OCI-LY1 (cell line): ENCODE measurements at regions not wholly inside any gene's neighbourhood (a gene's known extent, or its start where the extent isn't known, plus 50 kb on each side); places are given as distances from the start of the nearest gene placed in this dataset.

Experiments used
- H2AFZ ChIP-seq: fragments of 200-600 bp; sonication (generic), shearing (Covaris generic); 2 replicates; pipeline ENCODE4 v1.6.0; 2014; ENCODE audit warnings: antibody characterized with exemption, mild to moderate bottlenecking, low read length
- H3F3A ChIP-seq: fragments of 200-600 bp; sonication (generic), shearing (Covaris generic); 2 replicates; pipeline ENCODE4 v1.6.0; 2014; ENCODE audit warnings: mild to moderate bottlenecking, antibody characterized with exemption, low read length, moderate library complexity; ENCODE audit not compliant: insufficient read depth
- H3K27ac ChIP-seq: fragments of 200-600 bp; sonication (generic); 2 replicates; pipeline ENCODE4 v1.5.1; 2014; ENCODE audit warnings: low read length, mixed run types, mild to moderate bottlenecking, low read depth; ENCODE audit not compliant: poor library complexity, severe bottlenecking
- H3K27me3 ChIP-seq: fragments of 200-600 bp; sonication (generic); 2 replicates; pipeline ENCODE4 v1.6.0; 2014; ENCODE audit warnings: antibody characterized with exemption, mild to moderate bottlenecking, low read length, moderate library complexity; ENCODE audit not compliant: insufficient read depth
- H3K36me3 ChIP-seq: fragments of 200-600 bp; sonication (generic); 2 replicates; pipeline ENCODE4 v1.6.1; 2014; ENCODE audit warnings: mild to moderate bottlenecking, antibody characterized with exemption, low read length, moderate library complexity, mixed read lengths; ENCODE audit not compliant: insufficient read depth
- H3K4me1 ChIP-seq: fragments of 200-600 bp; sonication (generic); 2 replicates; pipeline ENCODE4 v1.5.1; 2014; ENCODE audit warnings: mild to moderate bottlenecking, low read length, moderate library complexity; ENCODE audit not compliant: insufficient read depth, severe bottlenecking
- H3K4me2 ChIP-seq: fragments of 200-600 bp; sonication (generic), shearing (Covaris generic); 2 replicates; pipeline ENCODE4 v1.6.1; 2014; ENCODE audit warnings: low read length
- H3K4me3 ChIP-seq: fragments of 200-600 bp; sonication (generic); 2 replicates; pipeline ENCODE4 v1.5.1; 2014; ENCODE audit warnings: low read length, low read depth, mild to moderate bottlenecking, mixed read lengths; ENCODE audit not compliant: poor library complexity, severe bottlenecking
- H3K79me2 ChIP-seq: fragments of 200-600 bp; shearing (Covaris generic); 2 replicates; pipeline ENCODE4 v1.6.1; 2016; ENCODE audit warnings: mixed run types, low read length, mixed read lengths; ENCODE audit not compliant: insufficient read depth
- H3K9ac ChIP-seq: fragments of 200-600 bp; sonication (generic), shearing (Covaris generic); 2 replicates; pipeline ENCODE4 v1.6.1; 2014; ENCODE audit warnings: mild to moderate bottlenecking, low read length, mixed read lengths
- H3K9me2 ChIP-seq: fragments of 200-600 bp; sonication (generic), shearing (Covaris generic); 2 replicates; pipeline ENCODE4 v1.6.1; 2014; ENCODE audit warnings: low read depth, mild to moderate bottlenecking, low read length, mixed read lengths
- H3K9me3 ChIP-seq: fragments of 200-600 bp; shearing (Covaris generic); 2 replicates; pipeline ENCODE4 v1.6.1; 2014; ENCODE audit warnings: low read length, mixed read lengths
- H4K20me1 ChIP-seq: fragments of 200-600 bp; sonication (generic), shearing (Covaris generic); 2 replicates; pipeline ENCODE4 v1.6.0; 2016; ENCODE audit warnings: mild to moderate bottlenecking, low read length; ENCODE audit not compliant: insufficient read depth
- CTCF ChIP-seq: fragments of 200-600 bp; sonication (generic), shearing (Covaris generic); IDR thresholded peaks from 2 replicates; pipeline ENCODE4 v1.5.1; 2017; ENCODE audit warnings: mild to moderate bottlenecking, antibody characterized with exemption, low read length, moderate library complexity, mixed read lengths
- EZH2 ChIP-seq: fragments of 200-600 bp; sonication (generic), shearing (Covaris generic); IDR thresholded peaks from 2 replicates; pipeline ENCODE4 v1.8.0; 2017; ENCODE audit warnings: borderline replicate concordance, mixed run types, mild to moderate bottlenecking, antibody characterized with exemption, low read length, moderate library complexity, mixed read lengths

GRCh38 chr4:106512706-106513105 is 144.1 kb upstream of the GIMD1 start:
- H3K27me3 ChIP-seq, result no peaks in the 10 kb centered on the region
- H3K9ac ChIP-seq, result no peak overlapping the region
- TF ChIP-seq CTCF, result no peak
- no peak for TF ChIP-seq EZH2
- no peak overlapping the region for H2AFZ ChIP-seq
- H3K27ac ChIP-seq, result no peak overlapping the region
- H3F3A ChIP-seq, result no peaks in the 10 kb centered on the region
- H3K4me2 ChIP-seq, result no peak overlapping the region
- no peaks in the 10 kb centered on the region for H3K79me2 ChIP-seq
- no peaks in the 10 kb centered on the region for H3K9me3 ChIP-seq
- no peak overlapping the region for H3K4me3 ChIP-seq
- no peaks in the 10 kb centered on the region for H3K36me3 ChIP-seq
- no peaks in the 10 kb centered on the region for H4K20me1 ChIP-seq
- no peaks in the 10 kb centered on the region for H3K4me1 ChIP-seq
- no peaks in the 10 kb centered on the region for H3K9me2 ChIP-seq

DNA sequence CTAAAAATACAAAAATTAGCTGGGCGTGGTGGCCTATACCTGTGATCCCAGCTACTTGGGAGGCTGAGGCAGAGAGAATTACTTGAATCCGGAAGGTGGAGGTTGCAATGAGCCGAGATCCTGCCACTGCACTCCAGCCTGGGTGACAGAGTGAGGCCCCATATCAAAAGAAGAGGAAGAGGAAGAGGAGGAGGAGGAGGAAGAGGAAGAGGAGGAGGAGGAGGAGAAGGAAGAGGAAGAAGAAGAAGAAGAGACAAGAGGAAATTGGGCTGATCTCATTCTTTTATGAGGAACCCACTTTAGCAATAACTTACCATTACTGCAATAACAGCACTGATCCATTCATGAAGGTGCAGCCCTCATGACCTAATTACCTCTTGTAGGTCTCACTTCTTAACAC is 138.9 kb upstream of the GIMD1 start:
- H3K9ac ChIP-seq, result no peak overlapping the region
- H3K4me2 ChIP-seq, result no peak overlapping the region
- no peak overlapping the region for H3K27ac ChIP-seq
- H3K4me1 ChIP-seq, result no peaks in the 10 kb centered on the region
- no peak overlapping the region for H3K4me3 ChIP-seq
- H2AFZ ChIP-seq, result no peak overlapping the region
- no peaks in the 10 kb centered on the region for H4K20me1 ChIP-seq
- no peaks in the 10 kb centered on the region for H3K9me2 ChIP-seq
- no peaks in the 10 kb centered on the region for H3K27me3 ChIP-seq
- H3K9me3 ChIP-seq, result no peaks in the 10 kb centered on the region
- TF ChIP-seq EZH2 (no peak), CTCF (no peak)
- no peaks in the 10 kb centered on the region for H3F3A ChIP-seq
- H3K36me3 ChIP-seq, result no peaks in the 10 kb centered on the region
- H3K79me2 ChIP-seq, result no peaks in the 10 kb centered on the region

DNA sequence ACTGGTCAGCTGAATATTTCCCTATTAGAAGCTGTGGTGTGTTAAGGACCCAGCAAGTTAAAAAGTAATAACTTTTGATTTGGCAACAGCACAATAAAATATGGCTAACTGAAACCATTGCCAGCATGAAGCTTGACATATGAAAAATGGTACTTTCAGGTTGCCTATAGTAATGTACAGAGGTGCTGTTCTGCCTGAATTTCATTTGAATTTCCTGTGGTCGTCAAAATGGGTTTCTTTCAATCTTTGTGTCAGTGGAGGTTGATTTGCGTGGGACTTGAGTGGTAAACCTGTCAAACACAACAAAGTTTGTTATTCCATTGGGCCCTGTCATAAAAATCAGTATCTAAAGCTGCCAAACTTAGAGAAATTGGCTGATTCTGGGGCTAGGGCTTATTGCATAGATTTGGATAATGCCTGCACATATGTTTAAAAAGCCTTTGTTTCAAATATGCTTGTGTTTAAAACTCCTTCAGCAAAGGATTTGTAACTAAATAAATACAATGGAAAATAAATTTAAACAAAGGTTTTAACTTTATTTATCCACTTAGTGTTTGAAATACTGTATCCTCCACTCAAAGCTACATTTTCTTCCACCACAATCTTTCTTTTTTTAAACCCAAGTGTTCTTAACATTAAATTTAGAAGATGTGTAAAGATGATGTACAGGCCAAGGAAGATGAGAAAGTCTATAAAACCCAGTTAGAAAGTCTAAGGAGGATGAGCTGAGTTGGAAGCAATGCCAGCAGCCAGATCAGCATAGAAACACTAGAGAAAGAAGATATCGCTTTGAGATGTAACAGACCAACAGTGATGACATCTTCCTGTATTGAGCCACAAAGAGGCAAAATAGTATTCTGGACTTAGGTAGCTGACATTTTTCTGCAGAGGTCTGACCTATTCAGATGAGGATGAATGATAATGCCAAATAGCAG is 134.8 kb upstream of the GIMD1 start:
- Histone ChIP-seq H4K20me1 (no peaks in the 10 kb centered on the region), H3K4me2 (no peak overlapping the region), H3K27me3 (no peaks in the 10 kb centered on the region), H3K4me1 (no peaks in the 10 kb centered on the region), H3K9ac (no peak overlapping the region), H3K9me2 (no peaks in the 10 kb centered on the region), H3F3A (no peaks in the 10 kb centered on the region), H3K4me3 (no peak overlapping the region), H3K36me3 (no peaks in the 10 kb centered on the region), H3K9me3 (no peaks in the 10 kb centered on the region), H2AFZ (no peak overlapping the region), H3K27ac (no peak overlapping the region), H3K79me2 (no peaks in the 10 kb centered on the region)
- TF ChIP-seq CTCF (no peak), EZH2 (no peak)
